B cell (primary cell): ENCODE measurements at regions not wholly inside any gene's neighbourhood (a gene's known extent, or its start where the extent isn't known, plus 50 kb on each side); places are given as distances from the start of the nearest gene placed in this dataset.

ENCODE experiments used
- ATAC-seq: fragments of 200-7000 bp; cut with Tn5 transposase; one replicate; pipeline ENCODE4 v1.10.0; 2021; ENCODE audit warnings: low read depth, mild to moderate bottlenecking, moderate number of reproducible peaks, moderate library complexity
- CTCF ChIA-PET: fragments of 350-600 bp; sonication (Branson Sonifier 250); formaldehyde crosslinking; loops from one replicate; lab custom pipeline; 2021; ENCODE audit warnings: antibody characterized with exemption, inconsistent platforms; lab: Charles Lee
- POLR2A ChIA-PET: fragments of 350-600 bp; sonication (Branson Sonifier 250); formaldehyde crosslinking; loops from one replicate; lab custom pipeline; 2021; ENCODE audit warnings: antibody characterized with exemption; lab: Charles Lee
- DNase-seq: peaks from one replicate; pipeline ENCODE4 v3.0.0; 2013
- H2AFZ ChIP-seq: 2 replicates; pipeline ENCODE4 v1.6.1; 2012; ENCODE audit warnings: mild to moderate bottlenecking, low read depth, low read length; ENCODE audit not compliant: insufficient read depth, poor library complexity, severe bottlenecking
- H3K27ac ChIP-seq, 2 donors: 1 replicate in 1 of 2; 2 replicates in 1 of 2; pipeline ENCODE4 v1.5.1; 2012 to 2013; ENCODE audit warnings: low read length in 2 of 2, mild to moderate bottlenecking in 2 of 2, moderate library complexity in 1 of 2
- H3K27me3 ChIP-seq, 4 experiments: fragments of 200-600 bp in 1 of 4; sonication (generic) in 1 of 4; replicated peaks in 1 of 4; 1 replicate in 2 of 4; 2 replicates in 2 of 4; pipeline versions ENCODE4 v1.6.1 to v1.7.0; 2013 to 2016; ENCODE audit warnings: low read length in 3 of 4, mild to moderate bottlenecking in 2 of 4, mixed read lengths in 1 of 4, moderate library complexity in 1 of 4; ENCODE audit not compliant: insufficient read depth in 4 of 4, control insufficient read depth in 3 of 4; ENCODE audit errors: control extremely low read depth in 1 of 4
- H3K36me3 ChIP-seq, 2 experiments: replicated peaks in 1 of 2; 1 replicate in 1 of 2; 2 replicates in 1 of 2; pipeline versions ENCODE4 v1.6.1 to v1.7.1; 2013; ENCODE audit warnings: low read length in 1 of 2; ENCODE audit not compliant: insufficient read depth in 2 of 2, control insufficient read depth in 1 of 2; ENCODE audit errors: control extremely low read depth in 1 of 2, extremely low read depth in 1 of 2
- H3K4me1 ChIP-seq, 2 donors: fragments of 200-600 bp in 1 of 2; sonication (generic) in 1 of 2; 1 replicate in 1 of 2; 2 replicates in 1 of 2; pipeline versions ENCODE4 v1.5.1 to v1.6.1; 2013 to 2017; ENCODE audit warnings: low read length in 2 of 2; ENCODE audit not compliant: control insufficient read depth in 2 of 2, insufficient read depth in 2 of 2
- H3K4me2 ChIP-seq: replicated peaks from 2 replicates; pipeline ENCODE3; 2012; ENCODE audit warnings: mild to moderate bottlenecking, low read depth, low read length; ENCODE audit not compliant: poor library complexity, severe bottlenecking
- H3K4me3 ChIP-seq, 5 experiments: fragments of 200-600 bp in 1 of 5; sonication (generic) in 1 of 5; 1 replicate in 3 of 5; 2 replicates in 2 of 5; pipeline versions ENCODE4 v1.5.1 to v1.7.0; 2011 to 2016; ENCODE audit warnings: low read length in 4 of 5, mild to moderate bottlenecking in 4 of 5, low read depth in 2 of 5, control low read depth in 1 of 5, moderate library complexity in 1 of 5; ENCODE audit not compliant: insufficient read depth in 1 of 5; ENCODE audit errors: control extremely low read depth in 1 of 5, extremely low read depth in 1 of 5
- H3K79me2 ChIP-seq: fragments of 200-600 bp; sonication (generic); one replicate; pipeline ENCODE4 v1.6.0; 2016; ENCODE audit warnings: low read length; ENCODE audit not compliant: control insufficient read depth, insufficient read depth
- H3K9ac ChIP-seq: fragments of 200-600 bp; sonication (generic); 2 replicates; pipeline ENCODE4 v1.6.1; 2017; ENCODE audit warnings: mild to moderate bottlenecking, low read length, moderate library complexity
- H3K9me3 ChIP-seq, 3 donors: one replicate each; pipeline versions ENCODE4 v1.6.1 to v1.7.1; 2013; ENCODE audit warnings: low read length in 2 of 3; ENCODE audit not compliant: control insufficient read depth in 2 of 3, insufficient read depth in 1 of 3; ENCODE audit errors: control extremely low read depth in 1 of 3
- H4K20me1 ChIP-seq: 2 replicates; pipeline ENCODE4 v1.6.0; 2012; ENCODE audit warnings: mild to moderate bottlenecking, low read length; ENCODE audit not compliant: insufficient read depth, control insufficient read depth, poor library complexity, severe bottlenecking
- H3K27ac Mint-ChIP-seq: one replicate; pipeline ENCODE4 v1.8.0; 2021; ENCODE audit warnings: mixed read lengths
- H3K27me3 Mint-ChIP-seq: one replicate; pipeline ENCODE4 v1.8.0; 2021; ENCODE audit warnings: mixed read lengths
- H3K4me1 Mint-ChIP-seq: one replicate; pipeline ENCODE4 v1.8.0; 2021; ENCODE audit warnings: mixed read lengths
- H3K4me3 Mint-ChIP-seq: one replicate; pipeline ENCODE4 v1.8.0; 2021; ENCODE audit warnings: mixed read lengths
- H3K9me3 Mint-ChIP-seq: one replicate; pipeline ENCODE4 v1.8.0; 2022; ENCODE audit warnings: mixed read lengths; ENCODE audit not compliant: insufficient read depth
- EZH2 ChIP-seq: IDR thresholded peaks from 2 replicates; pipeline ENCODE4 v1.6.1; 2012; ENCODE audit warnings: borderline replicate concordance, low read depth, mild to moderate bottlenecking, moderate library complexity, low read length; ENCODE audit not compliant: insufficient read depth, poor library complexity, severe bottlenecking
- WGBS: methylation state at CpG from one replicate; pipeline ENCODE4 v1.1.5; 2013; ENCODE audit warnings: missing lambda C conversion rate; ENCODE audit not compliant: insufficient coverage; 5-methylcytosine and 5-hydroxymethylcytosine counted together
- intact Hi-C: fragments of 100-400 bp; cut with micrococcal nuclease; formaldehyde crosslinking; loops from one replicate; pipeline ENCODE4 v1.10.0; 2022
- TF ChIP-seq, protein P1 (sequence below): fragments of 200-600 bp; IDR thresholded peaks from one replicate; pipeline ENCODE4 v1.8.0; 2022; ENCODE audit warnings: antibody characterized with exemption, mild to moderate bottlenecking

- ATAC-seq, result no peak
- Histone ChIP-seq H3K27ac (no peak overlapping the region), H3K9me3 (no peaks in the 10 kb centered on the region), H3K4me2 (no peak overlapping the region), H3K4me3 (no peak overlapping the region), H3K27me3 (no peaks in the 10 kb centered on the region), H3K9ac (no peak overlapping the region), H3K79me2 (no peaks in the 10 kb centered on the region), H4K20me1 (no peaks in the 10 kb centered on the region), H3K36me3 (no peaks in the 10 kb centered on the region), H2AFZ (no peak overlapping the region), H3K4me1 (no peaks in the 10 kb centered on the region)
- intact Hi-C loops, result no loop called here
- TF ChIP-seq, protein P1, sequence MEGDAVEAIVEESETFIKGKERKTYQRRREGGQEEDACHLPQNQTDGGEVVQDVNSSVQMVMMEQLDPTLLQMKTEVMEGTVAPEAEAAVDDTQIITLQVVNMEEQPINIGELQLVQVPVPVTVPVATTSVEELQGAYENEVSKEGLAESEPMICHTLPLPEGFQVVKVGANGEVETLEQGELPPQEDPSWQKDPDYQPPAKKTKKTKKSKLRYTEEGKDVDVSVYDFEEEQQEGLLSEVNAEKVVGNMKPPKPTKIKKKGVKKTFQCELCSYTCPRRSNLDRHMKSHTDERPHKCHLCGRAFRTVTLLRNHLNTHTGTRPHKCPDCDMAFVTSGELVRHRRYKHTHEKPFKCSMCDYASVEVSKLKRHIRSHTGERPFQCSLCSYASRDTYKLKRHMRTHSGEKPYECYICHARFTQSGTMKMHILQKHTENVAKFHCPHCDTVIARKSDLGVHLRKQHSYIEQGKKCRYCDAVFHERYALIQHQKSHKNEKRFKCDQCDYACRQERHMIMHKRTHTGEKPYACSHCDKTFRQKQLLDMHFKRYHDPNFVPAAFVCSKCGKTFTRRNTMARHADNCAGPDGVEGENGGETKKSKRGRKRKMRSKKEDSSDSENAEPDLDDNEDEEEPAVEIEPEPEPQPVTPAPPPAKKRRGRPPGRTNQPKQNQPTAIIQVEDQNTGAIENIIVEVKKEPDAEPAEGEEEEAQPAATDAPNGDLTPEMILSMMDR, result no peak
- no peak for TF ChIP-seq EZH2
- ChIA-PET POLR2A (no interaction called here), CTCF (no interaction called here)
- WGBS, result no CpG with 5 or more reads among the region's 3 CpGs
- DNase-seq, result no peak
- H3K9me3 Mint-ChIP-seq, result no peaks in the 10 kb centered on the region
- H3K4me1 Mint-ChIP-seq, result peaks cover 5% of the 10 kb centered on the region
- H3K27ac Mint-ChIP-seq, result no peak overlapping the region
- no peak overlapping the region for H3K4me3 Mint-ChIP-seq
- no peaks in the 10 kb centered on the region for H3K27me3 Mint-ChIP-seq
Observed at GRCh38 chr18:22525313-22525712, 107.6 kb upstream of the CTAGE1 start.

DNA sequence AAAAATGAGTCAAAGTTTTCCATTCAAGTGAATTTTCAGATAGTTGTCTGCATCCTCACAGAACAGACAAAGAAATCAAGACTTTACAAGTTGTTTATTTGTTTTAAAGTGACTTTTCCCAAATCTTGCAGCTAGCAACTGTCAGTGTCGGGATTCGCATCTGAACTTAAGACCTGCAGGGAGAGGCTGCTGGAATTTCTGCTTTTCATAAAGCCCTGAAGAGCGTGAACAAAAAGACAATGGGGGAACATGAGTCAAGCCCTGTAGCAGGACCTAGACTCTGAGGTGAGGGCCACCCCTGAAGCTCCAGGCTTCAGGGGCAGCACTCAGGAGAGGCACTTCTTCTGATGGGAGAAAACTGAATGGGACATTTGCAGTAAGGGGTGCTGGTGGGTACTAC, 108.2 kb upstream of the CTAGE1 start:
- Mint-ChIP-seq H3K9me3 (no peaks in the 10 kb centered on the region), H3K4me1 (peaks cover 4% of the 10 kb centered on the region), H3K27ac (no peak overlapping the region), H3K4me3 (no peak overlapping the region), H3K27me3 (no peaks in the 10 kb centered on the region)
- intact Hi-C loops, result no loop called here
- Histone ChIP-seq H3K9me3 (no peaks in the 10 kb centered on the region), H3K4me3 (no peak overlapping the region), H3K36me3 (no peaks in the 10 kb centered on the region), H3K4me2 (no peak overlapping the region), H3K27me3 (no peaks in the 10 kb centered on the region), H3K9ac (no peak overlapping the region), H2AFZ (no peak overlapping the region), H3K4me1 (no peaks in the 10 kb centered on the region), H3K79me2 (no peaks in the 10 kb centered on the region), H4K20me1 (no peaks in the 10 kb centered on the region), H3K27ac (no peak overlapping the region)
- WGBS, result 92% methylated on average over 3 of the region's 3 CpGs
- TF ChIP-seq, protein P1, result no peak
- no peak for TF ChIP-seq EZH2
- ATAC-seq (no peak), DNase-seq (no peak)
- POLR2A ChIA-PET, result no interaction called here
- CTCF ChIA-PET, result no interaction called here
